ENCODE measurements at regions not wholly inside any gene's neighbourhood (a gene's known extent, or its start where the extent isn't known, plus 50 kb on each side); places are given as distances from the start of the nearest gene placed in this dataset.

- Mint-ChIP-seq H3K36me3 (no peaks in the 10 kb centered on the region), H3K4me1 (no peaks in the 10 kb centered on the region), H3K27me3 (ENCODE audit: low read depth) (peaks cover 10% of the 10 kb centered on the region), H3K4me3 (no peak overlapping the region), H3K27ac (no peak overlapping the region), H3K9me3 (peaks cover 3% of the 10 kb centered on the region)
- DNase-seq (ENCODE audit: low spot score in 2 of 2, unreplicated experiment in 2 of 2) = no peak
- TF ChIP-seq CTCF (IDR thresholded peaks at IDR 0.05; ENCODE audit: unreplicated experiment) = no peak
Observed at GRCh38 chr18:2478662-2479061, 92.6 kb downstream of the METTL4 start.

DNA sequence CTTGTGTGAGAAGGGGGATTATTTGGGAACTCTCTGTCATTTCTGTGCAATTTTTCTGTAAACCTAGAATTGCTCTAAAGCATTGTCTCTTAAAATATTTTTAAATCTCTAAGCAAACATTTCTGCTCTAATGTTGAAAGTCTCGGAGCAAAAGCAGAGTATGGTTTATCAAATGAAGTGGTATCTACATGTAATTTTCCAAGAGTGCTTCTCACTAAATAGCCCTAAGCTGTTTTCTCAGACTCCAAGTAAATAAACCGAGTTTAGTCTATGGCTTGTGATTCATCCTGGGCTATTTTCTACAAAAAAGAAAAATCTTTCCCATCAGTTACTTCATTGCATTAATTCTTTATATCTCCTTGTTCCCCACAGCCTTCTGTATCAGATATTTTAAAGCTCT, 90.8 kb downstream of the METTL4 start:
- Mint-ChIP-seq H3K9me3 (peaks cover 3% of the 10 kb centered on the region), H3K4me3 (no peak overlapping the region), H3K27me3 (ENCODE audit: low read depth) (peaks cover 7% of the 10 kb centered on the region), H3K36me3 (no peaks in the 10 kb centered on the region), H3K4me1 (no peaks in the 10 kb centered on the region), H3K27ac (no peak overlapping the region)
- DNase-seq (ENCODE audit: low spot score in 2 of 2, unreplicated experiment in 2 of 2) = no peak
- TF ChIP-seq CTCF (IDR thresholded peaks at IDR 0.05; ENCODE audit: unreplicated experiment) = no peak

GRCh38 chr18:2482706-2483475, 88.4 kb downstream of the METTL4 start:
- Mint-ChIP-seq H3K27me3 (ENCODE audit: low read depth) (peaks cover 13% of the 10 kb centered on the region), H3K36me3 (no peaks in the 10 kb centered on the region), H3K27ac (no peak overlapping the region), H3K9me3 (peaks cover 8% of the 10 kb centered on the region), H3K4me1 (no peaks in the 10 kb centered on the region), H3K4me3 (no peak overlapping the region)
- no peak for TF ChIP-seq CTCF (IDR thresholded peaks at IDR 0.05; ENCODE audit: unreplicated experiment)
- no peak for DNase-seq (ENCODE audit: low spot score in 2 of 2, unreplicated experiment in 2 of 2)

DNA sequence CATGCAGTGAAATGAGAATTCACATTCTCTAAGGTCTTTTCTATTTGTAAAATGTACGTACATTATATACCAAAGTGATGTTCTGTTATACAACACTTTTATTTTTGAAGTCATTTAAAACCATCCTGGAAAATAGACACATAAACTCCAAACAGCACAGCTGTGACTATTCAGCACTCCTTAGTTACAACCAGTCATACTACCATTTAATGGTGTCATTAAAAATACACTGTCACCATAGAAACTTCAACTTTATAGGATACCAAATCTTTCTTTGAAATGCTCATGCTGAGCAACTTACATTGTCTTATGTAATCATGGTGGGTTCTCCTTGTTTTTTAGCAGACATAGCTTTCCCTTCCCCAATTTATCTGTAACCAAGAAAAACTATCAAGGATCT, 85.3 kb downstream of the METTL4 start:
- no peak overlapping the region for H3K4me3 Mint-ChIP-seq
- H3K27ac Mint-ChIP-seq = no peak overlapping the region
- peaks cover 8% of the 10 kb centered on the region for H3K27me3 Mint-ChIP-seq (ENCODE audit: low read depth)
- H3K36me3 Mint-ChIP-seq = no peaks in the 10 kb centered on the region
- H3K4me1 Mint-ChIP-seq = no peaks in the 10 kb centered on the region
- no peak for TF ChIP-seq CTCF (IDR thresholded peaks at IDR 0.05; ENCODE audit: unreplicated experiment)
- peaks cover 4% of the 10 kb centered on the region for H3K9me3 Mint-ChIP-seq
- DNase-seq (ENCODE audit: low spot score in 2 of 2, unreplicated experiment in 2 of 2) = no peak

DNA sequence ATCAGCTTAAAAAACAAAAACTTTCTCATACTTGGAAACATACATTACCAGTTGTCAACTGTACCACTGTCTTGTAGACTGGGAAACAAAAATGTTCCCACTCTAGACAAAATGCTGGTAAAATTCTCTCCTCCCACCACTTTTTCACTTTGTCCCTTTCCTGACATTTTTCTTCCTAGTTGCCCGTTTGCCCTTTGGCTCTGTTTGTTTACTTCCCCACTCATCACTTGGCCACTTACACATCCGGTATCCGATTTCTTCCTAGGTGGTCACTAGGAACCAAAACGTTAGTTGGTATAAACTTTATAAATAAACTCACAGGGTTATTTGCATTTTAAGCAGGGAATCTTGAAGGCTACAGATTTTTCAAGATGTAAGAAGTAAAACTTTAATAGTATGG, 84.9 kb downstream of the METTL4 start:
- Mint-ChIP-seq H3K27me3 (ENCODE audit: low read depth) (peaks cover 8% of the 10 kb centered on the region), H3K9me3 (peaks cover 4% of the 10 kb centered on the region), H3K4me3 (no peak overlapping the region), H3K27ac (no peak overlapping the region), H3K4me1 (no peaks in the 10 kb centered on the region), H3K36me3 (no peaks in the 10 kb centered on the region)
- TF ChIP-seq CTCF (IDR thresholded peaks at IDR 0.05; ENCODE audit: unreplicated experiment) = no peak
- DNase-seq (ENCODE audit: low spot score in 2 of 2, unreplicated experiment in 2 of 2) = no peak

Measured in mesothelial cell of epicardium (in vitro differentiated cells).